ENCODE measurements at regions not wholly inside any gene's neighbourhood (a gene's known extent, or its start where the extent isn't known, plus 50 kb on each side); places are given as distances from the start of the nearest gene placed in this dataset.
"Not testable (repeated sequence)": the region's sequence is repeated elsewhere in the genome, so short reads cannot be mapped to it uniquely, and the experiment has no call there.

GRCh38 chr10:91090761-91091529 lies 129.5 kb upstream of the PCGF5 start:
- TF ChIP-seq TAF1 (IDR thresholded peaks at IDR 0.05; ENCODE audit: low read depth, low read length) = no peak
- no peak for TF ChIP-seq POLR2AphosphoS5 (IDR thresholded peaks at IDR 0.05; ENCODE audit: low read depth, low read length)
- no peak for TF ChIP-seq POLR2A (IDR thresholded peaks at IDR 0.05; ENCODE audit: low read depth, low read length)
- DNase-seq (ENCODE audit: insufficient read length, low spot score) = no peak
- peak; percentile 81 for FAIRE-seq

- FAIRE-seq (no peak), DNase-seq (ENCODE audit: insufficient read length, low spot score) (no peak)
- no peak for TF ChIP-seq POU2F2 (IDR thresholded peaks at IDR 0.05; ENCODE audit: low read depth, low read length)
- no peak for TF ChIP-seq PAX5 (IDR thresholded peaks at IDR 0.05; ENCODE audit: insufficient read depth, low read length, severe bottlenecking)
- no peak for TF ChIP-seq SPI1 (IDR thresholded peaks at IDR 0.05; ENCODE audit: low read depth, low read length)
- no peak for TF ChIP-seq POLR2AphosphoS5 (IDR thresholded peaks at IDR 0.05; ENCODE audit: low read depth, low read length)
- TF ChIP-seq POLR2A (IDR thresholded peaks at IDR 0.05; ENCODE audit: low read depth, low read length) = no peak
- no peak for TF ChIP-seq TAF1 (IDR thresholded peaks at IDR 0.05; ENCODE audit: low read depth, low read length)
These were observed 128.7 kb upstream of the PCGF5 start for GRCh38 chr10:91091780-91092179.

GRCh38 chr10:91096274-91096673 lies 124.2 kb upstream of the PCGF5 start:
- TF ChIP-seq POLR2AphosphoS5 (IDR thresholded peaks at IDR 0.05; ENCODE audit: low read depth, low read length) = no peak
- TF ChIP-seq TAF1 (IDR thresholded peaks at IDR 0.05; ENCODE audit: low read depth, low read length) = no peak
- no peak for TF ChIP-seq SPI1 (IDR thresholded peaks at IDR 0.05; ENCODE audit: low read depth, low read length)
- TF ChIP-seq POLR2A (IDR thresholded peaks at IDR 0.05; ENCODE audit: low read depth, low read length) = no peak
- no peak for TF ChIP-seq POU2F2 (IDR thresholded peaks at IDR 0.05; ENCODE audit: low read depth, low read length)
- DNase-seq (ENCODE audit: insufficient read length, low spot score) (no peak), FAIRE-seq (no peak)

DNA sequence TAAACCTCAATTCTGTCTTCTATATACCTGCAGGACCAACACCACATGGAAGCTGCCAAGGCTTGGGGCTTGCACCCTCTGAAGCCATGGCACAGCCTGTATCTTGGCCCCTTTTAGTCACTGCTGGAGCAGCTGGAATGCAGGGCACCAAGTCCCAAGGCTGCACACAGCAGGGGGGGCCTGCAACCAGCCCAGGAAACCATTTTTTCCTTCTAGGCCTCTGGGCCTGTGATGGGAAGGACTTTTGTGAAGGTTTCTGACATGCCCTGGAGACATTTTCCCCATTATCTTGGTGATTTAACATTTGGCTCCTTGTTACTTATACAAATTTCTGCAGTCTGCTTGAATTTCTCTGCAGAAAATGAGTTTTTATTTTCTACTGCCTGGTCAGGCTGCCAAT lies 123.2 kb upstream of the PCGF5 start:
- no peak for FAIRE-seq
- TF ChIP-seq POLR2A (IDR thresholded peaks at IDR 0.05; ENCODE audit: low read depth, low read length) (no peak), PAX5 (IDR thresholded peaks at IDR 0.05; ENCODE audit: insufficient read depth, low read length, severe bottlenecking) (no peak), SPI1 (IDR thresholded peaks at IDR 0.05; ENCODE audit: low read depth, low read length) (no peak), POLR2AphosphoS5 (IDR thresholded peaks at IDR 0.05; ENCODE audit: low read depth, low read length) (no peak), POU2F2 (IDR thresholded peaks at IDR 0.05; ENCODE audit: low read depth, low read length) (no peak), TAF1 (IDR thresholded peaks at IDR 0.05; ENCODE audit: low read depth, low read length) (no peak)
- no peak for DNase-seq (ENCODE audit: insufficient read length, low spot score)

DNA sequence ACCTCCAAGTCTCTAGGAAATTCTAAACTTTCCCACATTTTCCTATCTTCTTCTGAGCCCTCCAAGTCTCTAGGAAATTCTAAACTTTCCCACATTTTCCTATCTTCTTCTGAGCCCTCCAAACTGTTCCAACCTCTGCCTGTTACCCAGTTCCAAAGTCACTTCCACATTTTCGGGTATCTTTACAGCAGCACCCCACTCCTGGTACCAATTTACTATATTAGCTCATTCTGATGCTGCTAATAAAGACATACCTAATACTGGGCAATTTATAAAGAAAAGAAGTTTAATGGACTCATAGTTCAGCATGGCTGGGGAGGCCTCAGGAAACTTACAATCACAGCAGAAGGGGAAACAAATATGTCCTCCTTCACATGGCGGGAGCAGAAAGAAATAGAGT lies 122.4 kb upstream of the PCGF5 start:
- not testable (repeated sequence) for DNase-seq (ENCODE audit: insufficient read length, low spot score); FAIRE-seq

- DNase-seq (ENCODE audit: insufficient read length, low spot score) = no peak
- FAIRE-seq = peak; percentile 88
- TF ChIP-seq POU2F2 (IDR thresholded peaks at IDR 0.05; ENCODE audit: low read depth, low read length) (no peak), POLR2AphosphoS5 (IDR thresholded peaks at IDR 0.05; ENCODE audit: low read depth, low read length) (no peak), POLR2A (IDR thresholded peaks at IDR 0.05; ENCODE audit: low read depth, low read length) (no peak), PAX5 (IDR thresholded peaks at IDR 0.05; ENCODE audit: insufficient read depth, low read length, severe bottlenecking) (no peak), SPI1 (IDR thresholded peaks at IDR 0.05; ENCODE audit: low read depth, low read length) (no peak), TAF1 (IDR thresholded peaks at IDR 0.05; ENCODE audit: low read depth, low read length) (no peak)
These were observed 116.9 kb upstream of the PCGF5 start for GRCh38 chr10:91103384-91104192.

DNA sequence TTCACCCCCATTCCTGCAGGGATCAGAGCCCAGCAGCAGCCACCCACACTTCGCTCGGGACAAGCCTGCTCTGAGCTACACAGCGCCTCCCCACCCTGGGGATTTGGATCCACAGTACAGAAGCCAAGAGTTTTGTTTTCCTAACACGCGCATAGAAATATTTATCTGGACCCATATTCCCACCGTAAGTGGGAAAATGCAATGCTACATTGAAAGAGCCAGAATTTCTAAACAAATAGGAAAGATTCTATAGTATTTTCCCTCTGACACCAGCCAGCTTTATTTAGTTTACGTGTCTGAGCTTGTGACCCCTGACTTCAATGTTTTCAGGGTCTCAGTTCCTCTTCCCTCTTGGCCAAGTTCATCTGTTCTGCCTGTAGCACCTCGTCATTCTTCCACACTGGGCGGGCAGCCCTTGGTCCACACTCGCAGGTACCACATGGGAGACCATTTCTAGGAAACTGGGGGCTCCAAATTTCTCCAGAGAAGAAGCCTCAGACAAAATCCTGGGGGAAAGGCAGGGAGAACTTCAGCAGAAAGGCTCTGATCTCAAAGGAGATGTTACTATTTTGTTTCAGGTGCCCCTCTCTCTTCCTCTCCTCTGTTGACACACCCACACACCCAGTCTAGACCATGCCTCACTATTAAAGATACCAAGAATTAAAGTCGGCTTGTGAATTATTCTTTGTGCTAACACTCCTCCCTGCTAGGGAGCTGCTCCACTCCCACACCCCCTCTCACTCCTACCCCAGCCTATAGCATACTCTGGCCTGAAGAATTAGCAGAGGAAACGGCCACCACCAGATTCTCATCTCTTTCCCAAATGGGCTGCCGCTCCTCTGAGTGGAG lies 116.0 kb upstream of the PCGF5 start:
- TF ChIP-seq SPI1 (IDR thresholded peaks at IDR 0.05; ENCODE audit: low read depth, low read length) = peak; percentile 89
- no peak for TF ChIP-seq TAF1 (IDR thresholded peaks at IDR 0.05; ENCODE audit: low read depth, low read length)
- no peak for DNase-seq (ENCODE audit: insufficient read length, low spot score)
- peak; percentile 90 for FAIRE-seq

DNA sequence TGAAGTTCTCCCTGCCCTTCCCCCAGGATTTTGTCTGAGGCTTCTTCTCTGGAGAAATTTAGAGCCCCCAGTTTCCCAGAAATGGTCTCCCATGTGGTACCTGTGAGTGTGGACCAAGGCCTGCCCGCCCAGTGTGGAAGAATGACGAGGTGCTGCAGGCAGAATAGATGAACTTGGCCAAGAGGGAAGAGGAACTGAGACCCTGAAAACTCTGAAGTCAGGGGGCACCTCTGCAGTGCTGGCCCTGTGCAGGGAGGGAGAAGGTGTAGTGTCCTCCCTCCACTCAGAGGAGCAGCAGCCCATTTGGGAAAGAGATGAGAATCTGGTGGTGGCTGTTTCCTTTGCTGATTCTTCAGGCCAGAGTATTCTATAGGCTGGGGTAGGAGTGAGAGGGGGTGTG lies 115.2 kb upstream of the PCGF5 start:
- no peak for TF ChIP-seq PAX5 (IDR thresholded peaks at IDR 0.05; ENCODE audit: insufficient read depth, low read length, severe bottlenecking)
- TF ChIP-seq SPI1 (IDR thresholded peaks at IDR 0.05; ENCODE audit: low read depth, low read length) = peak; percentile 57
- DNase-seq (ENCODE audit: insufficient read length, low spot score) (no peak), FAIRE-seq (peak; percentile 86)

GRCh38 chr10:91108820-91109219 lies 111.6 kb upstream of the PCGF5 start:
- DNase-seq (ENCODE audit: insufficient read length, low spot score) (no peak), FAIRE-seq (no peak)

More at GRCh38 chr10:91108820-91109219, 111.6 kb upstream of the PCGF5 start:
- no peak for TF ChIP-seq POLR2AphosphoS5 (IDR thresholded peaks at IDR 0.05; ENCODE audit: low read depth, low read length)
- no peak for TF ChIP-seq PAX5 (IDR thresholded peaks at IDR 0.05; ENCODE audit: insufficient read depth, low read length, severe bottlenecking)
- TF ChIP-seq SPI1 (IDR thresholded peaks at IDR 0.05; ENCODE audit: low read depth, low read length) = no peak
- TF ChIP-seq TAF1 (IDR thresholded peaks at IDR 0.05; ENCODE audit: low read depth, low read length) = no peak
- no peak for TF ChIP-seq POU2F2 (IDR thresholded peaks at IDR 0.05; ENCODE audit: low read depth, low read length)
- no peak for TF ChIP-seq POLR2A (IDR thresholded peaks at IDR 0.05; ENCODE audit: low read depth, low read length)
